Activated CD4-positive, alpha-beta memory T cell treated with anti-CD3 and anti-CD28 coated beads, Interleukin-2, amount 10 ng/mL, durations not matched to agents 7 days and 5 days (primary cell): ENCODE measurements at regions not wholly inside any gene's neighbourhood (a gene's known extent, or its start where the extent isn't known, plus 50 kb on each side); places are given as distances from the start of the nearest gene placed in this dataset.
"Not testable (repeated sequence)": the region's sequence is repeated elsewhere in the genome, so short reads cannot be mapped to it uniquely, and the experiment has no call there.

Experiments used
- CTCF ChIA-PET: fragments of 350-600 bp; sonication (Branson Sonifier 250); formaldehyde crosslinking; loops from one replicate; lab custom pipeline; 2021; ENCODE audit warnings: antibody characterized with exemption, inconsistent platforms; lab: Charles Lee
- POLR2A ChIA-PET: fragments of 350-600 bp; sonication (Branson Sonifier 250); formaldehyde crosslinking; loops from one replicate; lab custom pipeline; 2021; ENCODE audit warnings: antibody characterized with exemption; lab: Charles Lee
- DNase-seq: peaks from one replicate; pipeline ENCODE4 v3.0.0-alpha.2; 2020
- H3K27ac Mint-ChIP-seq: one replicate; pipeline ENCODE4 v1.8.0; 2021; ENCODE audit warnings: mild to moderate bottlenecking, mixed read lengths
- H3K27me3 Mint-ChIP-seq: one replicate; pipeline ENCODE4 v1.8.0; 2021; ENCODE audit warnings: mixed read lengths
- H3K36me3 Mint-ChIP-seq: one replicate; pipeline ENCODE4 v1.8.0; 2021; ENCODE audit warnings: low read depth, mixed read lengths
- H3K4me1 Mint-ChIP-seq: one replicate; pipeline ENCODE4 v1.8.0; 2021; ENCODE audit warnings: mixed read lengths
- H3K4me3 Mint-ChIP-seq: one replicate; pipeline ENCODE4 v1.8.0; 2021; ENCODE audit warnings: mild to moderate bottlenecking, mixed read lengths
- H3K9me3 Mint-ChIP-seq: one replicate; pipeline ENCODE4 v1.8.0; 2021; ENCODE audit warnings: mixed read lengths

DNA sequence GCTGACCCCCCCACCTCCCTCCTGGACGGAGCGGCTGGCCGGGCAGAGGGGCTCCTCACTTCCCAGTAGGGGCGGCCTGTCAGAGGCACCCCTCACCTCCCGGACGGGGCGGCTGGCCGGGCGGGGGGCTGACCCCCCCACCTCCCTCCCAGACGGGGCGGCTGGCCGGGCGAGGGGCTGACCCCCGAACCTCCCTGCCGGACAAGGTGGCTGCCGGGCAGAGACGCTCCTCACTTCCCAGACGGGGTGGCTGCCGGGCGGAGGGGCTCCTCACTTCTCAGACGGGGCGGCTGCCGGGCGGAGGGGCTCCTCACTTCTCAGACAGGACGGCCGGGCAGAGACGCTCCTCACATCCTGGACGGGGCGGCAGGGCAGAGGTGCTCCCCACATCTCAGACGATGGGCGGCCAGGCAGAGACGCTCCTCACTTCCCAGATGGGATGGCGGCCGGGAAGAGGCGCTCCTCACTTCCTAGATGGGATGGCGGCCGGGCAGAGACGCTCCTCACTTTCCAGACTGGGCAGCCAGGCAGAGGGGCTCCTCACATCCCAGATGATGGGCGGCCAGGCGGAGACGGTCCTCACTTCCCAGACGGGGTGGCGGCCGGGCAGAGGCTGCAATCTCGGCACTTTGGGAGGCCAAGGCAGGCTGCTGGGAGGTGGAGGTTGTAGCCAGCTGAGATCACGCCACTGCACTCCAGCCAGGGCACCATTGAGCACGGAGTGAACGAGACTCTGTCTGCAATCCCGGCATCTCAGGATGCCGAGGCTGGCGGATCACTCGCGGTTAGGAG lies 66.2 kb upstream of the PAPPA2 start:
- H3K36me3 Mint-ChIP-seq, DNase-seq, H3K27me3 Mint-ChIP-seq, H3K4me3 Mint-ChIP-seq, POLR2A ChIA-PET, H3K9me3 Mint-ChIP-seq, CTCF ChIA-PET, H3K4me1 Mint-ChIP-seq, H3K27ac Mint-ChIP-seq: not testable (repeated sequence)

- H3K27ac Mint-ChIP-seq = no peak overlapping the region
- H3K9me3 Mint-ChIP-seq = no peaks in the 10 kb centered on the region
- no peaks in the 10 kb centered on the region for H3K4me1 Mint-ChIP-seq
- H3K36me3 Mint-ChIP-seq = no peaks in the 10 kb centered on the region
- no peak overlapping the region for H3K4me3 Mint-ChIP-seq
- CTCF ChIA-PET = no interaction called here
- no peaks in the 10 kb centered on the region for H3K27me3 Mint-ChIP-seq
- DNase-seq = no peak
- POLR2A ChIA-PET = no interaction called here
Measured at GRCh38 chr1:176391621-176392020, 71.4 kb upstream of the PAPPA2 start.

DNA sequence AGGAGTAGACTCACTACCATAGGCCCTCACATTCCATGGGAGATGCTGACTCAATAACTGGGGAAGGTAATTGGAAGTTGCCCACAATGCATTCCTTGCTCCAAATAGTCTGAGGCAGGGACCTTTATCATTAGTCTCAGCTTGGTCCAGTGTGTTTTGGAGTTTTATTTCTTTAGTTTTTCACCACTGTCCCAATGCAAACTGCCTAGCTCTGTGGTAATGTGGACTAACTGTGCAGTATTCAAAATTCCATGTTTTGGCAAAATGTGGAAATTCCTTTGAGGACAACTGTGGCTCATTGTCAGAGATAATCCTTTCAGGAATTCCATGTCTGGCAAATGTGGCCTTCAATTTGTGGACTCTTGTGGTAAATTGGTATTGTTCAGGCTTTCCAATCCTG lies 78.1 kb upstream of the PAPPA2 start:
- no peaks in the 10 kb centered on the region for H3K27me3 Mint-ChIP-seq
- H3K9me3 Mint-ChIP-seq = no peaks in the 10 kb centered on the region

DNA sequence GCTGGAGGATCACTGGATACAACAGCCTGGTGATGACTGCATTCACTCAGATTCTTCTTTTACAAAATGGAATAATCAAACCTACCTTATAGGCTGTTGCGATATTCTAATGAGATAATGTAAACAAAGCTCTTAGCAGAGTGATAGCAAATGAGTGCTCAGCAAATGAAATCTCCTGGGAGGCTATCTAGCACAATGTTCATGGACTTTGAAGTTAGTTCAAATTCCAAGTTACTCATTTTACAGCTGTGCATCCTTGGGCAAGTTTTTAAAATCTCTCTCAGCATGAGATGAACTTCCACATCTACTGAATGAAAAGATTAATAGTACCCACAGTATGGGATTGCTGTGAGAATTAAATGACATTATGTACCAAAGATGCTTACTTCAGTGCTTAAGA lies 80.8 kb upstream of the PAPPA2 start:
- Mint-ChIP-seq H3K9me3 (no peaks in the 10 kb centered on the region), H3K27ac (no peak overlapping the region), H3K36me3 (no peaks in the 10 kb centered on the region), H3K4me1 (no peaks in the 10 kb centered on the region), H3K4me3 (no peak overlapping the region), H3K27me3 (no peaks in the 10 kb centered on the region)
- ChIA-PET POLR2A (no interaction called here), CTCF (no interaction called here)
- DNase-seq = no peak

More for the DNA sequence above, 78.1 kb upstream of the PAPPA2 start:
- Mint-ChIP-seq H3K4me1 (no peaks in the 10 kb centered on the region), H3K27ac (no peak overlapping the region), H3K36me3 (no peaks in the 10 kb centered on the region), H3K4me3 (no peak overlapping the region)
- no peak for DNase-seq
- ChIA-PET POLR2A (no interaction called here), CTCF (no interaction called here)

DNA sequence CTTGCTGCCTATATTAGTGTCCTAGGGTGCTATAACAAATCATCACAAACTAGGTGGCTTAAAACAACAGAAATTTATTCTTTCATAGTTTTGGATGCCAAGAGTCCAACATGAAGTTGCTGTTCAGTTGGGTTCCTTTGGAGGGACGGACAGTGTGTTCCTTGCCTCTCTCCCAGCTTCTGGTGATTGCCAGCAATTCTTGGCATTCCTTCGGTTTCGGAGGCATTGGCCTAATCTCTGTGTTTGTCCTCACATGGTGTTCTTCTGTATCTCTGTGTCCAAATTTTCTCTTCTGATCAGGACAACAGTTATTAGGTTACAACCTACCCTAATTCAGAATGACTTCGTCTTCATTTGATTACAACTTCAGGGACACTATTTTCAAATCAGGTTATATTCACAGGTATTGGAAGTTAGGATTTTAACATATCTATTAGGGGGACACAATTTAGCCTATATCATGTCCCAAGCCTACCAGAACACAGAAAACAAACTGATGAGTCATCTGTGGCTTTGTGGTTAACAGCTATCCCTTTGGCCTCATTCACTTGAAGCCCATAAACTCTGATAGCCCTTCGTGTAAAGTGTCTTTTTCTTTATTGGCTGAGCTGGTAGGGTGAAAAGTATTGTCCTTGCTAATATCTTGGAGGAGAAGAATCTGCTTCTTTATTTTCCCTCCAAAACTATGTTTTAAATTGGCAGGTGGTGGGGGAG lies 83.2 kb upstream of the PAPPA2 start:
- no peaks in the 10 kb centered on the region for H3K36me3 Mint-ChIP-seq
- no peak overlapping the region for H3K4me3 Mint-ChIP-seq
- H3K9me3 Mint-ChIP-seq = no peaks in the 10 kb centered on the region
- CTCF ChIA-PET = no interaction called here
- no peaks in the 10 kb centered on the region for H3K27me3 Mint-ChIP-seq
- POLR2A ChIA-PET = no interaction called here
- no peak overlapping the region for H3K27ac Mint-ChIP-seq
- H3K4me1 Mint-ChIP-seq = no peaks in the 10 kb centered on the region
- no peak for DNase-seq

DNA sequence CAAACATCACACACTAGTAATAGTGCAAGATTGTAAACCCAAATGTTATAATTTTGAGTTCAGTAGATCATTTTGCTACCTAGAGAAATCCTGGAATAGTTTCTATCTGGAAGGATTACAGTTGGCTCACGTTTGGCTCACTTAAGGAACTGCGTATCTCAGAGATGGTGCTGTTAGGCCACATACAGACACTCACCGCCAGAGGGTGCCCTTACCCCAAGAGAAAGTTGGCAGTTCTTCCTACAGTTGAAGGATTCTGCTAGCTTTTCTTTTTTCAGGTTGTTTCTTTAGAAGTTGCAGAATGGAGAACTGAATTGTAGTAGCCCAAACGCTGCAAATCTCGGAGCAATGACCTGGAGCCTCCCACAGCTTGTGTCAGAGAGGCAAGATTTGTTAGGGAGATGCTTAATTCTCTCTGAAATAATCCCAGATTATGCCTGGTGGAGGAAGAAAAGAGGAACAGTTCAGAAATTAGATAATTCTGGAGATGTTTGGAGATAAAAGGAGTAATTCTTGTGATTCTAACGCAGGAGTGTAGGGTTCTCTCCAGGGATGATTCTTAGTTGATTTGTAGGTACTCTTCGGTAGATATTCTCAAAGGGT lies 87.9 kb upstream of the PAPPA2 start:
- Mint-ChIP-seq H3K27ac (no peak overlapping the region), H3K4me3 (no peak overlapping the region), H3K9me3 (no peaks in the 10 kb centered on the region), H3K36me3 (no peaks in the 10 kb centered on the region), H3K27me3 (peaks cover 4% of the 10 kb centered on the region), H3K4me1 (no peaks in the 10 kb centered on the region)
- DNase-seq = peak; percentile 64
- POLR2A ChIA-PET = no interaction called here
- CTCF ChIA-PET = interaction anchor here (1.2 to 1.9 kb wide), 2 partner anchors 9 to 316 kb away, joined by 4 to 9 read pairs; no protein-coding TSS in a partner anchor

- no peaks in the 10 kb centered on the region for H3K27me3 Mint-ChIP-seq
- no peak overlapping the region for H3K4me3 Mint-ChIP-seq
- no peak overlapping the region for H3K27ac Mint-ChIP-seq
- POLR2A ChIA-PET = no interaction called here
- CTCF ChIA-PET = no interaction called here
- DNase-seq = no peak
- no peaks in the 10 kb centered on the region for H3K36me3 Mint-ChIP-seq
- no peaks in the 10 kb centered on the region for H3K9me3 Mint-ChIP-seq
- H3K4me1 Mint-ChIP-seq = no peaks in the 10 kb centered on the region
Measured at GRCh38 chr1:176364236-176364905, 98.6 kb upstream of the PAPPA2 start.

DNA sequence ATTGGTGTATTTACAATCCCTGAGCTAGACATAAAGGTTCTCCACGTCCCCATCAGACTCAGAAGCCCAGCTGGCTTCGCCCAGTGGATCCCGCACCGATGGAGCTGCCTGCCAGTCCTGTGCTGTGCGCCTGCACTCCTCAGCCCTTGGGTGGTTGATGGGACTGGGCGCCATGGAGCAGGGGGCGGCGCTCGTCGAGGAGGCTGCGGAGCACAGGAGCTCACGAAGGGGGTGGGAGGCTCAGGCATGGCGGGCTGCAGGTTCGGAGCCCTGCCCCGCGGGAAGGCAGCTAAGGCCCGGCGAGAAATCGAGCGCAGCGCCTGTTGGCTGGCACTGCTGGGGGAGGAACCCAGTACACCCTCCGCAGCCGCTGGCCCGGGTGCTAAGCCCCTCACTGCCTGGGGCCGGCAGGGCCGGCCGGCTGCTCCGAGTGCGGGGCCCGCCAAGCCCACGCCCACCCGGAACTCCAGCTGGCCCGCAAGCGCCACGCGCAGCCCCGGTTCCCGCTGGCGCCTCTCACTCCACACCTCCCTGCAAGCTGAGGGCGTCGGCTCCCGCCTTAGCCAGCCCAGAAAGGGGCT lies 113.8 kb upstream of the PAPPA2 start:
- H3K27ac Mint-ChIP-seq, H3K4me3 Mint-ChIP-seq, CTCF ChIA-PET, DNase-seq, H3K4me1 Mint-ChIP-seq, H3K9me3 Mint-ChIP-seq, H3K36me3 Mint-ChIP-seq, H3K27me3 Mint-ChIP-seq, POLR2A ChIA-PET: not testable (repeated sequence)

- H3K9me3 Mint-ChIP-seq = peaks cover 4% of the 10 kb centered on the region
- DNase-seq = no peak
- no peak overlapping the region for H3K4me3 Mint-ChIP-seq
- CTCF ChIA-PET = no interaction called here
- POLR2A ChIA-PET = no interaction called here
- H3K27ac Mint-ChIP-seq = no peak overlapping the region
- H3K27me3 Mint-ChIP-seq = no peaks in the 10 kb centered on the region
- H3K36me3 Mint-ChIP-seq = no peaks in the 10 kb centered on the region
- no peaks in the 10 kb centered on the region for H3K4me1 Mint-ChIP-seq
Measured at GRCh38 chr1:176341656-176342055, 121.3 kb upstream of the PAPPA2 start.

DNA sequence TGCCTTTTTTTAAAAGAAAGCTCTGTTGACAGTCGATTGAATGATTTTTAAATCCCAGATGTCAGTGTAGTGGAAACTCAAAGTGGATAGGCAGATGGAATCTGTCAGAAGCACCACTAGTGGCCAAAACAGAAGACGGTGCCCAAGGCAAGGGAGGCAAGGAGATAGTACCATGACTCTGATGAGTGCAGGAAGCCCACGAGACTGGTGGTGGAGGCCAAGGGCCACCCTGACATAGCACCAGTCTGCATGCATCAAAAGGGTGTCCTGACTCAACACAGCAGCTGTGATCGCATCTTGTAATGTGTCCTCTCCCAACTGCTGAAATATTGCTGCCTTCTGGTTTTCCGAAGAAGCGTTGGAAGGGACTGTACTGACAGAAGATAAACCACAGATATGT lies 124.1 kb upstream of the PAPPA2 start:
- ChIA-PET CTCF (no interaction called here), POLR2A (no interaction called here)
- H3K27ac Mint-ChIP-seq = no peak overlapping the region
- no peak overlapping the region for H3K4me3 Mint-ChIP-seq
- H3K36me3 Mint-ChIP-seq = no peaks in the 10 kb centered on the region
- peaks cover 2% of the 10 kb centered on the region for H3K9me3 Mint-ChIP-seq
- DNase-seq = no peak
- no peaks in the 10 kb centered on the region for H3K27me3 Mint-ChIP-seq
- no peaks in the 10 kb centered on the region for H3K4me1 Mint-ChIP-seq

- Mint-ChIP-seq H3K9me3 (peaks cover 2% of the 10 kb centered on the region), H3K27ac (no peak overlapping the region), H3K27me3 (no peaks in the 10 kb centered on the region), H3K4me3 (no peak overlapping the region), H3K36me3 (no peaks in the 10 kb centered on the region), H3K4me1 (no peaks in the 10 kb centered on the region)
- no peak for DNase-seq
- CTCF ChIA-PET = no interaction called here
- POLR2A ChIA-PET = no interaction called here
Measured at GRCh38 chr1:176330782-176331181, 123.7 kb upstream of the COP1 start.

GRCh38 chr1:176325664-176326063 lies 118.6 kb upstream of the COP1 start:
- no peaks in the 10 kb centered on the region for H3K9me3 Mint-ChIP-seq
- DNase-seq = no peak
- CTCF ChIA-PET = no interaction called here
- H3K4me1 Mint-ChIP-seq = no peaks in the 10 kb centered on the region
- no peak overlapping the region for H3K27ac Mint-ChIP-seq
- POLR2A ChIA-PET = no interaction called here
- H3K4me3 Mint-ChIP-seq = no peak overlapping the region
- H3K36me3 Mint-ChIP-seq = no peaks in the 10 kb centered on the region
- no peaks in the 10 kb centered on the region for H3K27me3 Mint-ChIP-seq

DNA sequence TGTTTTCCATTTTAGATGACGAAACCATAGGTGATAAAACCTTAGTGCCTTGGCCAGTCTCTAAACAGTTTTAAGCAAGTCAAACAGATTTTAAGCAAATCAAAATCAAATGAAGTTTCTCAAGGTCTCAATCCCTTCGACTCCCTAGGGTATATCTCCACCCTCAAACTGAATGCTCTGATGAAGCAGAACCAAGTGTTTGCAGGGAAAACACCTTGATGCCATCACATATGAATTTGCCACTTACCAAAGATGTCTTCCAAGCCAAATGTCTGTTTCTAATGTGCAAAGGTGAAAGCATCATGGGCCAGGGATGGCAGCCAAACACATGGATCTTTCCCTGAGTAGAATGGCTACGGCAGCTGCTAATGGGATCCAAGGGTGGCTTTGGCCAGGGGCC lies 116.4 kb upstream of the COP1 start:
- H3K36me3 Mint-ChIP-seq = no peaks in the 10 kb centered on the region
- no peak overlapping the region for H3K27ac Mint-ChIP-seq
- DNase-seq = no peak
- no peaks in the 10 kb centered on the region for H3K9me3 Mint-ChIP-seq
- H3K27me3 Mint-ChIP-seq = no peaks in the 10 kb centered on the region
- POLR2A ChIA-PET = no interaction called here
- H3K4me1 Mint-ChIP-seq = no peaks in the 10 kb centered on the region
- CTCF ChIA-PET = no interaction called here
- no peak overlapping the region for H3K4me3 Mint-ChIP-seq
